A549 (cell line): ENCODE measurements at regions not wholly inside any gene's neighbourhood (a gene's known extent, or its start where the extent isn't known, plus 50 kb on each side); places are given as distances from the start of the nearest gene placed in this dataset.

ENCODE experiments used
- CEBPB ChIP-seq, 2 experiments: fragments of >200 bp in 1 of 2; sonication (Bioruptor Twin) in 1 of 2; formaldehyde crosslinking in 1 of 2; IDR thresholded peaks; 2 replicates each; pipeline ENCODE4 v1.6.1; 2012 to 2016
- EHMT2 ChIP-seq: fragments of 200-600 bp; sonication (generic); IDR thresholded peaks from 2 replicates; pipeline ENCODE4 v1.6.1; 2016; ENCODE audit warnings: antibody characterized with exemption, low read depth, mild to moderate bottlenecking, moderate library complexity
- KDM1A ChIP-seq: fragments of 200-600 bp; sonication (generic); IDR thresholded peaks from 2 replicates; pipeline ENCODE4 v1.6.1; 2016; ENCODE audit warnings: low read depth, mild to moderate bottlenecking
- PHF8 ChIP-seq: fragments of 200-600 bp; sonication (generic); IDR thresholded peaks from 2 replicates; pipeline ENCODE4 v1.6.1; 2016; ENCODE audit warnings: low read depth, mild to moderate bottlenecking, antibody characterized with exemption, moderate library complexity, borderline replicate concordance
- POLR2A ChIP-seq: IDR thresholded peaks from 2 replicates; pipeline ENCODE4 v1.6.1; 2012; ENCODE audit warnings: mild to moderate bottlenecking, low read length
- POLR2AphosphoS2 ChIP-seq: conservative IDR thresholded peaks from 2 replicates; pipeline ENCODE4 v1.6.1; 2012; ENCODE audit warnings: low read length, improper control_type of control experiment, inconsistent platforms
- TF ChIP-seq, protein P1 (sequence below): fragments of >200 bp; sonication (Bioruptor Twin); formaldehyde crosslinking; IDR thresholded peaks from 3 replicates; pipeline ENCODE4 v1.5.1; 2016
- TF ChIP-seq, protein P2 (sequence below): fragments of 450-650 bp; IDR thresholded peaks from 2 replicates; pipeline ENCODE4 v1.6.1; 2014; ENCODE audit warnings: antibody characterized with exemption
- TF ChIP-seq, protein P3 (sequence below): IDR thresholded peaks from 2 replicates; pipeline ENCODE4 v1.6.1; 2012
- TF ChIP-seq, protein P4 (sequence below): fragments of 200-600 bp; sonication (generic); IDR thresholded peaks from 2 replicates; pipeline ENCODE4 v1.6.1; 2016; ENCODE audit warnings: antibody characterized with exemption, mild to moderate bottlenecking, moderate library complexity

DNA sequence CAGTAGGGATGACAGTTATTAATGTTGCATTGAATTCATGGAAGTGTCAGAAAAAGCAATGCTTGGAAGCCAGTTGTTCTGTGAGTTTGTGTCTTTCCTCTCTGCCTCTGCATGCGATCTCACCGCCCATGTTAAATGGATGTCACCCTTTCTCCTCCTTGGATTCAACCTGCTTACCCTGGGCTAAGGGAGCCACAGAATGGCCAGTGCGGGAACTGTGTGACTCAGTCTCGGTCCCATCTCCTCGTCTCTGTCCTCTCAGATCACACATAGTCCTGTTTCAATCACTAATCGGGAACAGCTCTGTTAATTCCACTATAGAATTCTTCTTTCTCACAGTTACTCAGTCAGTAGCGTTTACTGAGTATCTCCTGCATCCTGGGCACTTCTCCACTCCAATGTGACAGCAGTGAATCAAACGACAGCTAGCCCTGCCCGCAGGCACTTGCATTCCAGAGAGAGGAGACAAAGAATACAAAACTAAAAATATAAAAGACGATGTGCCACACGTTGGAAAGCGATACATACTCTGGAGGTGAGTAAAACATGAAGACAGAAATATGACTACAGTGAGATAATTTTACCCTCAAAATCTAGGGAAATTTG lies 53.6 kb upstream of the TLR3 start:
- TF ChIP-seq, protein P1, sequence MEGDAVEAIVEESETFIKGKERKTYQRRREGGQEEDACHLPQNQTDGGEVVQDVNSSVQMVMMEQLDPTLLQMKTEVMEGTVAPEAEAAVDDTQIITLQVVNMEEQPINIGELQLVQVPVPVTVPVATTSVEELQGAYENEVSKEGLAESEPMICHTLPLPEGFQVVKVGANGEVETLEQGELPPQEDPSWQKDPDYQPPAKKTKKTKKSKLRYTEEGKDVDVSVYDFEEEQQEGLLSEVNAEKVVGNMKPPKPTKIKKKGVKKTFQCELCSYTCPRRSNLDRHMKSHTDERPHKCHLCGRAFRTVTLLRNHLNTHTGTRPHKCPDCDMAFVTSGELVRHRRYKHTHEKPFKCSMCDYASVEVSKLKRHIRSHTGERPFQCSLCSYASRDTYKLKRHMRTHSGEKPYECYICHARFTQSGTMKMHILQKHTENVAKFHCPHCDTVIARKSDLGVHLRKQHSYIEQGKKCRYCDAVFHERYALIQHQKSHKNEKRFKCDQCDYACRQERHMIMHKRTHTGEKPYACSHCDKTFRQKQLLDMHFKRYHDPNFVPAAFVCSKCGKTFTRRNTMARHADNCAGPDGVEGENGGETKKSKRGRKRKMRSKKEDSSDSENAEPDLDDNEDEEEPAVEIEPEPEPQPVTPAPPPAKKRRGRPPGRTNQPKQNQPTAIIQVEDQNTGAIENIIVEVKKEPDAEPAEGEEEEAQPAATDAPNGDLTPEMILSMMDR = no peak
- TF ChIP-seq, protein P2, sequence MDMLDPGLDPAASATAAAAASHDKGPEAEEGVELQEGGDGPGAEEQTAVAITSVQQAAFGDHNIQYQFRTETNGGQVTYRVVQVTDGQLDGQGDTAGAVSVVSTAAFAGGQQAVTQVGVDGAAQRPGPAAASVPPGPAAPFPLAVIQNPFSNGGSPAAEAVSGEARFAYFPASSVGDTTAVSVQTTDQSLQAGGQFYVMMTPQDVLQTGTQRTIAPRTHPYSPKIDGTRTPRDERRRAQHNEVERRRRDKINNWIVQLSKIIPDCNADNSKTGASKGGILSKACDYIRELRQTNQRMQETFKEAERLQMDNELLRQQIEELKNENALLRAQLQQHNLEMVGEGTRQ = no peak
- no peak for TF ChIP-seq PHF8
- no peak for TF ChIP-seq CEBPB (IDR thresholded peaks at IDR 0.05)
- no peak for TF ChIP-seq POLR2A
- TF ChIP-seq, protein P3, sequence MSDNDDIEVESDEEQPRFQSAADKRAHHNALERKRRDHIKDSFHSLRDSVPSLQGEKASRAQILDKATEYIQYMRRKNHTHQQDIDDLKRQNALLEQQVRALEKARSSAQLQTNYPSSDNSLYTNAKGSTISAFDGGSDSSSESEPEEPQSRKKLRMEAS = no peak
- TF ChIP-seq KDM1A = no peak
- TF ChIP-seq POLR2AphosphoS2 = no peak
- TF ChIP-seq EHMT2 = no peak
- TF ChIP-seq, protein P4, sequence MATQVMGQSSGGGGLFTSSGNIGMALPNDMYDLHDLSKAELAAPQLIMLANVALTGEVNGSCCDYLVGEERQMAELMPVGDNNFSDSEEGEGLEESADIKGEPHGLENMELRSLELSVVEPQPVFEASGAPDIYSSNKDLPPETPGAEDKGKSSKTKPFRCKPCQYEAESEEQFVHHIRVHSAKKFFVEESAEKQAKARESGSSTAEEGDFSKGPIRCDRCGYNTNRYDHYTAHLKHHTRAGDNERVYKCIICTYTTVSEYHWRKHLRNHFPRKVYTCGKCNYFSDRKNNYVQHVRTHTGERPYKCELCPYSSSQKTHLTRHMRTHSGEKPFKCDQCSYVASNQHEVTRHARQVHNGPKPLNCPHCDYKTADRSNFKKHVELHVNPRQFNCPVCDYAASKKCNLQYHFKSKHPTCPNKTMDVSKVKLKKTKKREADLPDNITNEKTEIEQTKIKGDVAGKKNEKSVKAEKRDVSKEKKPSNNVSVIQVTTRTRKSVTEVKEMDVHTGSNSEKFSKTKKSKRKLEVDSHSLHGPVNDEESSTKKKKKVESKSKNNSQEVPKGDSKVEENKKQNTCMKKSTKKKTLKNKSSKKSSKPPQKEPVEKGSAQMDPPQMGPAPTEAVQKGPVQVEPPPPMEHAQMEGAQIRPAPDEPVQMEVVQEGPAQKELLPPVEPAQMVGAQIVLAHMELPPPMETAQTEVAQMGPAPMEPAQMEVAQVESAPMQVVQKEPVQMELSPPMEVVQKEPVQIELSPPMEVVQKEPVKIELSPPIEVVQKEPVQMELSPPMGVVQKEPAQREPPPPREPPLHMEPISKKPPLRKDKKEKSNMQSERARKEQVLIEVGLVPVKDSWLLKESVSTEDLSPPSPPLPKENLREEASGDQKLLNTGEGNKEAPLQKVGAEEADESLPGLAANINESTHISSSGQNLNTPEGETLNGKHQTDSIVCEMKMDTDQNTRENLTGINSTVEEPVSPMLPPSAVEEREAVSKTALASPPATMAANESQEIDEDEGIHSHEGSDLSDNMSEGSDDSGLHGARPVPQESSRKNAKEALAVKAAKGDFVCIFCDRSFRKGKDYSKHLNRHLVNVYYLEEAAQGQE = no peak
